Panc1 (cell line): ENCODE measurements at regions not wholly inside any gene's neighbourhood (a gene's known extent, or its start where the extent isn't known, plus 50 kb on each side); places are given as distances from the start of the nearest gene placed in this dataset.

ENCODE experiments used
- ATAC-seq: fragments of 200-7000 bp; cut with Tn5 transposase; 2 replicates; pipeline ENCODE4 v1.9.1; 2020; ENCODE audit warnings: mild to moderate bottlenecking, moderate library complexity
- BruUV-seq: library from RNA; stranded (reverse); fragments of 400-500 nt; replicated peaks from 2 replicates; lab custom pipeline; 2021; lab: Mats Ljungman, UMichigan
- CTCF ChIA-PET: fragments of 300-600 bp; sonication (Branson Sonifier 250); formaldehyde crosslinking; loops from one replicate; lab custom pipeline; 2022; ENCODE audit warnings: antibody characterized with exemption; lab: Charles Lee
- POLR2A ChIA-PET: fragments of 300-600 bp; sonication (Branson Sonifier 250); formaldehyde crosslinking; loops from one replicate; lab custom pipeline; 2022; ENCODE audit warnings: antibody characterized with exemption; lab: Charles Lee
- DNase-seq: peaks from one replicate; pipeline ENCODE4 v3.0.0-alpha.2; 2010; ENCODE audit warnings: low read depth, low spot score
- H3K27ac ChIP-seq: 2 replicates; pipeline ENCODE4 v1.5.1; 2011; ENCODE audit warnings: mild to moderate bottlenecking, low read length, inconsistent platforms
- H3K27me3 ChIP-seq: fragments of 200-500 bp; sonication (Bioruptor generic); 2 replicates; pipeline ENCODE4 v1.6.0; 2014; ENCODE audit warnings: low read length, inconsistent platforms; ENCODE audit not compliant: control insufficient read depth, insufficient read depth
- H3K36me3 ChIP-seq: fragments of 200-500 bp; sonication (Bioruptor generic); 2 replicates; pipeline ENCODE4 v1.5.1; 2014; ENCODE audit warnings: inconsistent platforms, mild to moderate bottlenecking, low read length, moderate library complexity; ENCODE audit not compliant: control insufficient read depth, insufficient read depth
- H3K4me1 ChIP-seq: 2 replicates; pipeline ENCODE4 v1.5.1; 2011; ENCODE audit warnings: inconsistent platforms, mild to moderate bottlenecking, low read length, moderate library complexity; ENCODE audit not compliant: control insufficient read depth, insufficient read depth
- H3K4me3 ChIP-seq, 2 experiments: 2 replicates each; pipeline ENCODE4 v1.5.1; 2011 to 2012; ENCODE audit warnings: low read depth in 2 of 2, low read length in 2 of 2, mild to moderate bottlenecking in 2 of 2, inconsistent platforms in 1 of 2, moderate library complexity in 1 of 2
- H3K9me3 ChIP-seq: fragments of 200-500 bp; sonication (Bioruptor generic); 2 replicates; pipeline ENCODE4 v1.5.1; 2014; ENCODE audit warnings: low read depth, mild to moderate bottlenecking, inconsistent platforms, low read length, moderate library complexity; ENCODE audit not compliant: control insufficient read depth, insufficient read depth
- CTCF ChIP-seq: fragments of 450-650 bp; IDR thresholded peaks from 2 replicates; pipeline ENCODE4 v1.5.1; 2017; ENCODE audit warnings: mild to moderate bottlenecking
- POLR2AphosphoS5 ChIP-seq: IDR thresholded peaks from 2 replicates; pipeline ENCODE4 v1.6.1; 2012; ENCODE audit warnings: mild to moderate bottlenecking, low read depth, low read length, moderate library complexity
- REST ChIP-seq, 2 experiments: IDR thresholded peaks; 2 replicates each; pipeline ENCODE4 v1.6.1; 2011 to 2012; ENCODE audit warnings: low read depth in 2 of 2, control low read depth in 1 of 2, low read length in 1 of 2, mild to moderate bottlenecking in 1 of 2, moderate library complexity in 1 of 2; ENCODE audit not compliant: insufficient read depth in 1 of 2
- SIN3A ChIP-seq: IDR thresholded peaks from 2 replicates; pipeline ENCODE4 v1.6.1; 2012; ENCODE audit warnings: low read depth, mild to moderate bottlenecking, low read length, moderate library complexity, borderline replicate concordance; ENCODE audit not compliant: insufficient read depth
- TCF7L2 ChIP-seq: IDR thresholded peaks from 2 replicates; pipeline ENCODE4 v1.6.1; 2011; ENCODE audit warnings: mild to moderate bottlenecking, low read depth, low read length, inconsistent platforms
- in situ Hi-C: cut with HindIII; loops from 2 replicates; pipeline ENCODE4 v1.10.0; 2016; ENCODE audit warnings: low sequenced_read_pairs, low pct_unique_long_range_greater_than_20kb
- intact Hi-C: fragments of 100-400 bp; cut with micrococcal nuclease; formaldehyde crosslinking; loops from one replicate; pipeline ENCODE4 v1.10.0; 2022; ENCODE audit not compliant: unreplicated experiment

GRCh38 chr2:164066095-164066494, 330.3 kb upstream of the FIGN start:
- CTCF ChIA-PET = interaction anchor here (0.6 kb wide), 1 partner anchor 849 kb away, joined by 3 read pairs; no protein-coding TSS in a partner anchor
- no peak for TF ChIP-seq CTCF
- TF ChIP-seq SIN3A = no peak
- TF ChIP-seq TCF7L2 = no peak
- TF ChIP-seq POLR2AphosphoS5 = no peak
- TF ChIP-seq REST (IDR thresholded peaks at IDR 0.05; ENCODE audit: insufficient read depth in 1 of 2, low read depth in 2 of 2, low read length in 1 of 2) = no peak
- Histone ChIP-seq H3K4me1 (no peaks in the 10 kb centered on the region; the same call in 1 of the 2 replicates), H3K4me3 (no peak overlapping the region), H3K9me3 (no peaks in the 10 kb centered on the region), H3K27me3 (no peaks in the 10 kb centered on the region), H3K36me3 (no peaks in the 10 kb centered on the region), H3K27ac (no peak overlapping the region)
- intact Hi-C loops (loop anchor here (10.0 kb wide), 1 partner anchor 881 kb away; no protein-coding TSS in a partner anchor), in situ Hi-C loops (no loop called here)
- DNase-seq = no peak
- BruUV-seq = no TSS peak
- POLR2A ChIA-PET = no interaction called here
- ATAC-seq = no peak

- intact Hi-C loops = loop anchor here (10.0 kb wide), 1 partner anchor 880 kb away; no protein-coding TSS in a partner anchor
- TF ChIP-seq REST (IDR thresholded peaks at IDR 0.05; ENCODE audit: insufficient read depth in 1 of 2, low read depth in 2 of 2, low read length in 1 of 2) = no peak
- TF ChIP-seq SIN3A = no peak
- TF ChIP-seq TCF7L2 = no peak
- TF ChIP-seq POLR2AphosphoS5 = no peak
- TF ChIP-seq CTCF = no peak
- no peak for DNase-seq
- in situ Hi-C loops = no loop called here
- no peak for ATAC-seq
- H3K4me3 ChIP-seq = no peak overlapping the region
- H3K27ac ChIP-seq = no peak overlapping the region
- H3K27me3 ChIP-seq = no peaks in the 10 kb centered on the region
- H3K36me3 ChIP-seq = no peaks in the 10 kb centered on the region
- POLR2A ChIA-PET = interaction anchor here (0.6 kb wide), 1 partner anchor 246 kb away, joined by 3 read pairs; no protein-coding TSS in a partner anchor
- BruUV-seq = no TSS peak
- CTCF ChIA-PET = no interaction called here
- H3K9me3 ChIP-seq = no peaks in the 10 kb centered on the region
- H3K4me1 ChIP-seq = no peaks in the 10 kb centered on the region; the same call in 1 of the 2 replicates
Measured at GRCh38 chr2:164065038-164065437, 329.2 kb upstream of the FIGN start.
